COR-L47 (cell line): ENCODE measurements at regions not wholly inside any gene's neighbourhood (a gene's known extent, or its start where the extent isn't known, plus 50 kb on each side); places are given as distances from the start of the nearest gene placed in this dataset.

Experiments
- DNase-seq: peaks from one replicate; lab custom pipeline; 2025; lab: John Stamatoyannopoulos, UW

DNA sequence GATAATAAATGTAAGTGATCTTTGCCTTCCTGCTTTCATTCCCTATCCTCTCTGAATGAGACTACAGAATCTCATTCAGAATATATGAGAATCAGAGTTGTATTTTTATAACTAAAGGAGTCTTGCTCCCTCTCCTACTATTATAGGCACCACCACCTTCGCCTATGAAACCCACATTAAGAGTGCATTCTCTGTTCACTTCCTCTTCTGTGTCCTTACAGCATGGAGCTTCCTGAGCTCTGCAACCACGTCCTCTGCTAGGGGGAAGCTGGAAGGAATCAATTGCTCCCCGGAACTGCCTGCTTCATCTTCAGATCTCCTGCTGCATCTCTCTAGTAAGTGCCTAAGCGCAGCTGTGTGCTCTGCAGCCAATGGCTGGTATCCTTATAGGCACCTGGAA lies 820.7 kb downstream of the GRID1 start:
- peak; percentile 25 for DNase-seq

DNA sequence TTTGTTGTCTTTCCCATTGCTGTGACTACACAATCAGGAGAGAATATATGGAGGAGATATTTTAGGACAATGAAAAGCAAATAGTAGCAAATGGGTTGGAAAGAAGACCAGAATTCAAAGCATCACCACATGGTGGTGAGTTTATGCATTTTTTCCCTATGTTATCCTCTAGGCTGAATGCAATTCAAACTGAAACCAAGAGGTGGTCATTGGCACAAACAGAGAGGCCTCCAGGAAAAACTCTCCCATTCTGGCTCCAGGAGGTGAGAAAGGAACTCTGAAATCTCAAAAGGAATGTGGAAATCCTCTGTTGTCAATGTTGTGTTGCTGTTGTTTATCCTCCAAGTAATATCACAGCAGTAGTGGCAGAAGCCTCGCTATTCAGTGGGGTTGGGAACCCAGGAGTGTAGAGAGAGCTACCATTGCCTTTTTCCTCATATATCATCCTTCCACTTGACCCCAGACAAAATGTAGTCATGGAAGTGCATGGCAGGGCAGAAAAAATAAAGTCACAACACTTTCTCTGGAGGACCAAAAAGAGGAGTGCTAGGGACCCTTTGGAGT lies 819.1 kb downstream of the GRID1 start:
- no peak for DNase-seq

DNA sequence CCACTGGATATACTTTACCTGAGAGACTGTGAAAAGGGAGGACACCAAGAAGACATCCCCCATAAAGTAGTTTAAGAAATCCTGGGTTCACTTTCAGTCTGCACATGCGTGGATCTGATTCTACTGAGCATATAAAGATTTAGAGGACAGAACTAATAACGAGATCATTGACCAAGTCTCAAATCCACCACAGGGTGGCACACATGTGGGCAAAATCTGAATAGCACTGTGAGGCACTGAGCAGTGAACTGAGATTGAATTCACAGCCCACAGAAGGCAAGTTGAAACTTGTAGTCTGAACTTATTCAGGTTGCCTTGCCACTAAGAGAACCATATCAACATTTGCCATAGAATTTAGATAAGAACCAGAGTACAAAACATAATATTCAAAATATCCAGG lies 818.6 kb downstream of the GRID1 start:
- peak; percentile 21 for DNase-seq
